T-helper 1 cell treated with Interleukin-12 subunit alpha and Interleukin-12 subunit beta and Interleukin-4 antibody, amounts not matched to agents 30 μg/mL and 1 μg/mL, for 36 hours (primary cell): ENCODE measurements at regions not wholly inside any gene's neighbourhood (a gene's known extent, or its start where the extent isn't known, plus 50 kb on each side); places are given as distances from the start of the nearest gene placed in this dataset.

Experiments
- H3K27ac Mint-ChIP-seq: one replicate; pipeline ENCODE4 v1.8.0; 2021; ENCODE audit warnings: mild to moderate bottlenecking, mixed read lengths
- H3K27me3 Mint-ChIP-seq: one replicate; pipeline ENCODE4 v1.8.0; 2021; ENCODE audit warnings: low read depth, mixed read lengths
- H3K36me3 Mint-ChIP-seq: one replicate; pipeline ENCODE4 v1.8.0; 2021; ENCODE audit warnings: low read depth, mixed read lengths
- H3K4me1 Mint-ChIP-seq: one replicate; pipeline ENCODE4 v1.8.0; 2021; ENCODE audit warnings: low read depth, mixed read lengths
- H3K4me3 Mint-ChIP-seq: one replicate; pipeline ENCODE4 v1.8.0; 2021; ENCODE audit warnings: mild to moderate bottlenecking, moderate library complexity, mixed read lengths
- H3K9me3 Mint-ChIP-seq: one replicate; pipeline ENCODE4 v1.8.0; 2021; ENCODE audit warnings: mixed read lengths

DNA sequence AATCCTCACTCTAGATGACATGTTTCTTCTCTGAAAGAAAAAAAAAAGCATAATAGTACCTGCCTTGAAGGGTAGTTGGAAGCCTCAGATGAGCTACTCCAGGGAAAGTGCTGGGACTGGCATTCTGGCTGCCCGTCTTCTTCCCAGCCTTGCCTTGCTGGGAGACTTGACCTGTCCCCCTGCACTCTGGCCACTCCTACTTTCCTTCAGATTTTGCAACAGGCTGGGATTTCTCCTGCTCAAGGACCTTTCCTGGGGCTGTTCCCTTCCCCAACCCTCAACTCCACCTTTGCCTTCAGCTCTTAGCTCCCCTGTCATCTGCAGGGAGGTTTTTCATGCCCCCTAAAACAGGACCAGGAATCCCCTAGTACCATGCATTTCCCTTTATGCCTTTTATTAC, 609.9 kb upstream of the CFAP20DC start:
- Mint-ChIP-seq H3K4me3 (no peak overlapping the region), H3K36me3 (no peaks in the 10 kb centered on the region), H3K27ac (no peak overlapping the region), H3K4me1 (no peaks in the 10 kb centered on the region), H3K27me3 (peaks cover 6% of the 10 kb centered on the region), H3K9me3 (peaks cover 6% of the 10 kb centered on the region)

GRCh38 chr3:59658866-59659265, 609.0 kb upstream of the CFAP20DC start:
- no peak overlapping the region for H3K4me3 Mint-ChIP-seq
- no peaks in the 10 kb centered on the region for H3K4me1 Mint-ChIP-seq
- H3K27me3 Mint-ChIP-seq, result peaks cover 6% of the 10 kb centered on the region
- peaks cover 2% of the 10 kb centered on the region for H3K9me3 Mint-ChIP-seq
- no peaks in the 10 kb centered on the region for H3K36me3 Mint-ChIP-seq
- H3K27ac Mint-ChIP-seq, result no peak overlapping the region

- no peaks in the 10 kb centered on the region for H3K4me1 Mint-ChIP-seq
- H3K27me3 Mint-ChIP-seq, result peaks cover 6% of the 10 kb centered on the region
- H3K36me3 Mint-ChIP-seq, result no peaks in the 10 kb centered on the region
- no peak overlapping the region for H3K27ac Mint-ChIP-seq
- no peak overlapping the region for H3K4me3 Mint-ChIP-seq
- H3K9me3 Mint-ChIP-seq, result no peaks in the 10 kb centered on the region
Measured at GRCh38 chr3:59658274-59658673, 608.4 kb upstream of the CFAP20DC start.

GRCh38 chr3:59655418-59656015, 605.7 kb upstream of the CFAP20DC start:
- peaks cover 13% of the 10 kb centered on the region for H3K9me3 Mint-ChIP-seq
- H3K27me3 Mint-ChIP-seq, result peaks cover 6% of the 10 kb centered on the region
- H3K4me1 Mint-ChIP-seq, result no peaks in the 10 kb centered on the region
- no peak overlapping the region for H3K4me3 Mint-ChIP-seq
- H3K27ac Mint-ChIP-seq, result no peak overlapping the region
- H3K36me3 Mint-ChIP-seq, result peaks cover under 1% of the 10 kb centered on the region

DNA sequence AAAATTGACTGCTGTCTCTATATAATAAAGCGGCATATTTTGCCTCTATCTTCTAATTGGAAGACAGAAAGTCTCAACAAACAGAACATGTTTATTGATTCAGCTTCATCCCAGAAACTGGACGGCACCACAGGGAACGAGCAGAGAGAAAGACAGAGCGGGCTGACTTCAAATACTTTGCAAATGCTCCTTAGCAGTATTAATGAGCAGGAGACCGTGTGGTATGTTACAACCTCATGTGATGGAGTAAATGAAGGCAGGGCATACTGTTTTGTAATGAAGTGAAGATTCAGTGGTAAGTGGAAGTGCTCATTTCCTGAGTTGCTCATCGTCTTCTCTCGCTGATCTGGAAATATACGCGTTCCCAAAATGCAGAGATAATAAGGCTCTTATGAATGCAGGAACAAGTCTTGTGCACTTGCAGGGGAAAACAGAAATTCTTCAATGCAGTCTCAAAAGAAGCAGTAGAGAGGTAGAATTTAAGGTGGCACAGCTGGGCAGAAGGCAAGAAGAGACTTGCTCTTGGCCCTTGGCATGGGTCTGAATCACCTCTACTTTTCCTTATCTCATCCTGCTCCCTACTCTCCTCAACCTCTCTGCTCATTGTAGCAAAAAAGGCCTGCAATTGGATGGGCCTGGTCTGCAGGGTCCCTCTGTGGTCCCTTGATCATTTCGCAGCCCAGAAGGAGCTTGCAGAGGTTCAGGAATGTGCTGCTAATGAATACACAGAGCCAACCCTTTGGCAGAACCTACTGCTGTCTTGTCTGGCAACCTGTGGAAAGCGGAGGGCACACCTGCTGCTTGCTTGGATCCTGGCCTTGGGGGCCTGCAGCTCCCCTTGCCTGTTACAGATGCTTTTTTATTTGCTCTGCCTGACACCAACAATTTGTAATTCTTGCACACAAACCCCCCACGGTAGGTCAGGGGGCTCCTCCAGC, 604.9 kb upstream of the CFAP20DC start:
- Mint-ChIP-seq H3K9me3 (peaks cover 21% of the 10 kb centered on the region), H3K4me1 (no peaks in the 10 kb centered on the region), H3K27ac (no peak overlapping the region), H3K4me3 (no peak overlapping the region), H3K36me3 (peaks cover 3% of the 10 kb centered on the region), H3K27me3 (no peaks in the 10 kb centered on the region)

GRCh38 chr3:59654123-59654479, 604.3 kb upstream of the CFAP20DC start:
- Mint-ChIP-seq H3K4me3 (no peak overlapping the region), H3K36me3 (peaks cover 4% of the 10 kb centered on the region), H3K27ac (no peak overlapping the region), H3K9me3 (peaks cover 27% of the 10 kb centered on the region), H3K4me1 (no peaks in the 10 kb centered on the region), H3K27me3 (no peaks in the 10 kb centered on the region)

DNA sequence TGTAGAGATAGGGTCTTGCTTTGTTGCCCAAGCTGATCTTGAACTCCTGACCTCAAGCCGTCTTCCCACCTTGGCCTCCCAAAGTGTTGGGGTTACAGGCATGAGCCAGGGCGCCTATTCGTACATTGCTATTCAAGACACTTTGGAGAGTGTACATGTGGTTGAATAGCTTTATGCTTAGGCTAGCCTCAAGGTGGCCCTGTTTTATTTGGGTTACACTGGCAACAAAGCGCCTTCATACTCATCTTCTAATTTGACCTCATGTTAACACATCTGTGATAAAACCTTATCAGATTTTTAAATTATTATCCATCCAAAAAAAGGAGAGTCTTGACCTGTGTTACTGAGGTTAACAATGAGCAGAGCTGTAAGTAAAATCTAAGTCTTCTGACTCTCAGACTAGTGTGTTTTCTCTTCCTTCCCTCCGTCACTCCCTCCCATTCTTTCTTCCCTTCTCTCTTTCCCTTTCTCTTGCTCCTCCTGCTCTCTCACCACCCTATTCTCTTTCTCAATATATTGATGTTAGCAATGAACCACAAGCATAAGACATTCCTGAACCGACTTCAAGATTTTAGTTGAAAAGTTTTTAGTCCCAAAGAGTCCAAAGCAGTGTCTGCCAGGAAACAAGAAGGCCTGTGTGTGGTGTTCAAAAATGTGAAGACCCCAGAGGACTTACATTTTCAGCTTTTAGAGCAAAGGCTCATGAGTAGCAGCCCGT, 603.7 kb upstream of the CFAP20DC start:
- no peak overlapping the region for H3K4me3 Mint-ChIP-seq
- H3K27ac Mint-ChIP-seq, result no peak overlapping the region
- H3K9me3 Mint-ChIP-seq, result peaks cover 31% of the 10 kb centered on the region
- H3K4me1 Mint-ChIP-seq, result no peaks in the 10 kb centered on the region
- no peaks in the 10 kb centered on the region for H3K27me3 Mint-ChIP-seq
- peaks cover 4% of the 10 kb centered on the region for H3K36me3 Mint-ChIP-seq

DNA sequence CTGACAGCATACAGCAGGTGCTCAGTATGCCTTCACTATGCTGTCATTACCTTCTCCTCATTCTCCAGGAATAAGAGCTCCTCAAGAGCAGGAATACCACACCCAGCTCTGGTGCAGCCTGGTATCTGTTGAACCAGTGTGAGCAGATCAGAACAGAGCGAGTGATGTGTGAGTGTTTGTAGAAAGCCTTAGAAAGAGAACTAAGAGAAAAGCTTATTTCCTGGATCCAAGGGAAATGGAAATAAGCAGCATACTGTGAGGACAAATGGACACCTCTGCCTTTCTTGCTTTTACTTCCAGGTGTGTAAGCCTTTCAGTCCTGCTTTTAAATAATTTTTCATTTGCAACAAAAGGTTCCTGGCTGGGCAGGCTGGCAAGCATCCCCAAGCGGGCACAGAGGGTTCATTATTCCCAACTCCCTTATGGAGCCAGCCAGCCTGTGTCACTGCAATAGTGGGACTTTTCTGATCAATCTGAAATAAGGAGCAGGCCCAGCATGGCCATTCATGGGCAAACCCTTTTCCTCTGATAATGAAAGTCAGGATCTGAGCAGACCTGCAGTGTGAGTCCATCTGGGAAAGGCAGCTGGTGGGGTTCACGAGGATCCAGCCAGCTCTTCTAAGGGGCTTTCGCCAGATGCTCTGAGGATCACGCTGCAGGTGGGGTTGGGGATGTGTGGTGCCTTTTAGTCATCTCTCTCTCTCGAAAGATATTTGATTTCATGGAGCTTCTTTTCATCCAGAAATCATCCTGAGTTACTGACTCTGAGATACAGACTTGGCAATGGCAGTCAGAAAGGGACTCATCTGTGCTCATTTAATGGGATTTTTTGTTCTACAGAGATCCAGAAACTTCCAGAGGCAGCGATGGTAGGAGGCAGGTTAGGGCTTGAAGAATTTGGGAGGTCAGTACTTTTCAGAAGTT, 594.9 kb upstream of the CFAP20DC start:
- Mint-ChIP-seq H3K36me3 (peaks cover under 1% of the 10 kb centered on the region), H3K4me3 (no peak overlapping the region), H3K27ac (no peak overlapping the region), H3K9me3 (peaks cover 16% of the 10 kb centered on the region), H3K27me3 (peaks cover 18% of the 10 kb centered on the region), H3K4me1 (no peaks in the 10 kb centered on the region)

DNA sequence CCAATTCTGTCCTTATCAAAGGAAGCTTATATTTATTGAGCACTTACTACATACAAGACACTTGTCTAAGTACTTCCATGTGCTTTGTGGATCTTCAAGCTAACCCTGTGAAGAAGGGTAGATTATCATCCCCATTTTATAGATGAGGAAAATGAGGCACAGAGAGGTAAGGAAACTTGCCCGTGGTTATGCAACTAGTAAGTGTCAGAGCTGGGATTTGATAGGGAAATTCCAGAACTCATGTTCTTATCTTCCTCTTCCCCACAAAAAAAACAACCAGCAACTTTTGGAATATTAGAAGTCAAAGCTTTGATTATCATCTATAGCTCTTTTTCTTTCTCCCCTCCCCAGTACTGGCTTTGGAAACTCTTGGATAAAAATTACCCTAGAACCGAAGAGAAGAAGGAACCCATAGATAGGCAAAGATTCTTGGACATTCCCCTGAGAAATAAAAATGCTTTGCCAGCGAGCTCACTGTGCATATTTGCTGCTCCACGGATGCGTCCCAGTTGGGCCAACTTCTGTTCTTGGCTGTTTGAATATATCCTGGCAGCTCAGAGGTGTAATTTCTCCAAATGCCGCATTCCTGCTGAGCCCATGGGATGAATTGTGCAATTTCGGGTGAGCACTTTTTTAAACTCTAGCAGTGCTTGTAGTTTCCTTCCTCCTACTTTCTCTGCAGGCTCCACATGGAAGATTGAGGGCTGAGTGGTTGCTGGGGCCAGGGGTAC, 591.5 kb upstream of the CFAP20DC start:
- H3K27me3 Mint-ChIP-seq, result peaks cover 18% of the 10 kb centered on the region
- no peak overlapping the region for H3K27ac Mint-ChIP-seq
- H3K36me3 Mint-ChIP-seq, result no peaks in the 10 kb centered on the region
- no peaks in the 10 kb centered on the region for H3K9me3 Mint-ChIP-seq
- no peaks in the 10 kb centered on the region for H3K4me1 Mint-ChIP-seq
- no peak overlapping the region for H3K4me3 Mint-ChIP-seq

DNA sequence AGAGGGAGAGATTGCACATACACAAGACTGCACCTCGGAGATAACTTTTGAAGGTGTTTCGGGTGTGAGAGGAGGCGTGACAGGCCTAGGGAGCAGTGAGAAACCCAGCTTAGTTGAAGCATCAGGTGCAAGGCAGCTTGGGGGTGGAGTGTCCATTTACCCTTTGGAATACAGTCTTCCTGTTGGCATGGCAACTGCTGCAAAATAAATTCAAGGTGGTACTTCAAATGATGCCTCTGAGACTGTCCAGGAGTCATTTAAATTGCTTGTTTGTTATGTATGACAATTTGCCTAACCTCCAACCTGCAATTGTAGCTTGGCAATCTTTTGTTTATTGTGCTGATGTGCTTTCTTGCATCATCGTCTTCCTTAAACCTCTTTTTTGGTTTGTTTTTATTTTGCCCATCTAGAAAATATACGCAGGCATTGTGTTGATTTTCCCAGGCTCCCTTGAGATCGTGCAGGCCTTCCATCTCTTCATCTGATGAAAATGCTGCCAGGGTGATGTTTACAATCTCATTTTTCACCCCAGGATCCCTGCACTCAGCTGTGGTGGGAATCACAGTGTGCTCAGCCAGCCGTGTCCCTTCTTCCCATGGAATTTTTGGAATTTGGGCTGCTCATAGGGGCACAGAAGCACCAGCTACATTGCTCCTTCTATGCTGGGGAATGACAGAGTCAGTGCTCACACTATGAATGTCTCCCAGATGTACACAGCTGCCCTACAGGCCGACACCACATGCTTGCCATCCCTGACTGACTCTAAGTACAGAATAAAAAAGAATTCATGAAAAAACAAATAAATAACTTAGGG, 583.1 kb upstream of the CFAP20DC start:
- Mint-ChIP-seq H3K27ac (no peak overlapping the region), H3K36me3 (peaks cover 2% of the 10 kb centered on the region), H3K27me3 (no peaks in the 10 kb centered on the region), H3K9me3 (peaks cover 5% of the 10 kb centered on the region), H3K4me1 (no peaks in the 10 kb centered on the region), H3K4me3 (no peak overlapping the region)

DNA sequence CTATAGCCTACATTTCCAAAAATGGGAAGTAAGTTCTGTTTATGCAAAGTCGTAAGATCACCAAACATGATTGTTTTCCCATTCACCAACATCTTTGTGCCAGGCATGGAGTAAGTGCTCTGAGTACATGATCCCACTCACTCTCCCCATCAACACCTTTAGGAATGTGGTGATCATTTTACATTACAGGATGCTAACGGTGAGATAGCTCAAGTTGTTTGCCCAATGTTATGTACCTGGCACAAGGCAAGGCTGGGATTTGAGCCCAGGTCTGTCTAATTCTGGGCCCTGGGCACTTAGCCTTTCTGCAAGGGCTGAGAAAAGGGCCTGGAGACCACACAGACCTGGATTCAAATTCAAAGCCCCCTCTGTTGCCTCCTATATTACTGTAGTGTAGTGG, 581.7 kb upstream of the CFAP20DC start:
- Mint-ChIP-seq H3K27ac (no peak overlapping the region), H3K36me3 (peaks cover 2% of the 10 kb centered on the region), H3K9me3 (peaks cover 5% of the 10 kb centered on the region), H3K4me1 (no peaks in the 10 kb centered on the region), H3K27me3 (no peaks in the 10 kb centered on the region), H3K4me3 (no peak overlapping the region)

DNA sequence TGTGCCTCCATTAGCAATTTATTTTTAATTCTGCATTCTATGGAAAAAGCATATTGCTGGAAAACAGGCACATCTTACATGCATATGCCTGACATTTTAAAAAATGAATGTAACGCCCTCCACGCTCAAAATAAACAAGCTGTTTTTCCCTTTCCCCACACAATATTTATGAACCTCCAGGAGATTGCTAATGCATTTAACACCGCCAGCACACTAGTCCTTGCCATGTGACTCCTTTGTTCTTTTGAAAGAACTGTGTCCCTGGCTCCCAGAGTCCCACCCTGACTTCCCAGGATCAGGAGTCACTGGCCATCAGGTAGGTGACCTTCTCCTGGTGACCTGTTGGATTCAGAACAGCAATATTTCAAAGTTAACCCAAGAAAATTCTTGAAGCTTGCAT, 571.2 kb upstream of the CFAP20DC start:
- H3K27ac Mint-ChIP-seq, result no peak overlapping the region
- peaks cover 2% of the 10 kb centered on the region for H3K36me3 Mint-ChIP-seq
- H3K4me3 Mint-ChIP-seq, result no peak overlapping the region

GRCh38 chr3:59620325-59620724, 570.5 kb upstream of the CFAP20DC start:
- no peaks in the 10 kb centered on the region for H3K4me1 Mint-ChIP-seq
- H3K27ac Mint-ChIP-seq, result no peak overlapping the region
- H3K4me3 Mint-ChIP-seq, result no peak overlapping the region
- peaks cover 2% of the 10 kb centered on the region for H3K36me3 Mint-ChIP-seq
- peaks cover 32% of the 10 kb centered on the region for H3K9me3 Mint-ChIP-seq
- peaks cover 11% of the 10 kb centered on the region for H3K27me3 Mint-ChIP-seq

More for the DNA sequence above, 571.2 kb upstream of the CFAP20DC start:
- Mint-ChIP-seq H3K9me3 (peaks cover 31% of the 10 kb centered on the region), H3K4me1 (no peaks in the 10 kb centered on the region), H3K27me3 (peaks cover 11% of the 10 kb centered on the region)
